Neural progenitor cell (in vitro differentiated cells): ENCODE measurements at regions not wholly inside any gene's neighbourhood (a gene's known extent, or its start where the extent isn't known, plus 50 kb on each side); places are given as distances from the start of the nearest gene placed in this dataset.

Source experiments
- DNase-seq: peaks from one replicate; pipeline ENCODE4 v3.0.0-alpha.2; 2016; ENCODE audit warnings: low spot score
- H2AFZ ChIP-seq: fragments of 200-600 bp; sonication (generic); replicated peaks from 2 replicates; pipeline ENCODE4 v1.6.1; 2016; ENCODE audit warnings: antibody characterized with exemption
- H3F3A ChIP-seq: fragments of 200-600 bp; sonication (generic); 2 replicates; pipeline ENCODE4 v1.6.1; 2016; ENCODE audit warnings: antibody characterized with exemption, low read depth
- H3K27ac ChIP-seq: fragments of 200-600 bp; sonication (generic); 2 replicates; pipeline ENCODE4 v1.5.1; 2016; ENCODE audit warnings: mild to moderate bottlenecking
- H3K27me3 ChIP-seq: fragments of 200-600 bp; sonication (generic); 2 replicates; pipeline ENCODE4 v1.6.1; 2016; ENCODE audit warnings: mild to moderate bottlenecking, moderate library complexity
- H3K36me3 ChIP-seq: fragments of 200-600 bp; sonication (generic); 2 replicates; pipeline ENCODE4 v1.5.1; 2016
- H3K4me1 ChIP-seq: fragments of 200-600 bp; sonication (generic); 2 replicates; pipeline ENCODE4 v1.6.1; 2016; ENCODE audit warnings: mixed run types
- H3K4me2 ChIP-seq: fragments of 200-600 bp; sonication (generic); 2 replicates; pipeline ENCODE4 v1.6.1; 2016
- H3K4me3 ChIP-seq: fragments of 200-600 bp; sonication (generic); 2 replicates; pipeline ENCODE4 v1.5.1; 2016
- H3K79me2 ChIP-seq: fragments of 200-600 bp; sonication (generic); 2 replicates; pipeline ENCODE4 v1.6.1; 2016; ENCODE audit warnings: low read depth
- H3K9ac ChIP-seq: fragments of 200-600 bp; sonication (generic); 2 replicates; pipeline ENCODE4 v1.6.1; 2016
- H3K9me3 ChIP-seq: fragments of 200-600 bp; sonication (generic); 2 replicates; pipeline ENCODE4 v1.5.1; 2016; ENCODE audit warnings: low read depth
- H4K20me1 ChIP-seq: fragments of 200-600 bp; sonication (generic); 2 replicates; pipeline ENCODE4 v1.6.1; 2016; ENCODE audit warnings: low read depth
- H3K27ac Mint-ChIP-seq: 3 replicates; pipeline ENCODE4 v1.8.0; 2021; ENCODE audit warnings: mixed read lengths
- H3K27me3 Mint-ChIP-seq: 2 replicates; pipeline ENCODE4 v1.8.0; 2022; ENCODE audit warnings: low read depth, mild to moderate bottlenecking, inconsistent platforms, moderate library complexity, mixed read lengths; ENCODE audit not compliant: insufficient read depth
- H3K36me3 Mint-ChIP-seq: 3 replicates; pipeline ENCODE4 v1.8.0; 2021; ENCODE audit warnings: mixed read lengths
- H3K4me1 Mint-ChIP-seq: 3 replicates; pipeline ENCODE4 v1.8.0; 2021; ENCODE audit warnings: mixed read lengths
- H3K4me3 Mint-ChIP-seq: 3 replicates; pipeline ENCODE4 v1.8.0; 2021; ENCODE audit warnings: mild to moderate bottlenecking, moderate library complexity, mixed read lengths
- H3K9me3 Mint-ChIP-seq: 3 replicates; pipeline ENCODE4 v1.8.0; 2020; ENCODE audit warnings: mixed read lengths
- EZH2 ChIP-seq: fragments of 200-600 bp; sonication (generic); IDR thresholded peaks from 2 replicates; pipeline ENCODE4 v1.6.1; 2017; ENCODE audit warnings: antibody characterized with exemption, mild to moderate bottlenecking, moderate library complexity
- EZH2phosphoT487 ChIP-seq: fragments of 200-600 bp; sonication (generic); IDR thresholded peaks from 2 replicates; pipeline ENCODE4 v1.6.1; 2017; ENCODE audit warnings: antibody characterized with exemption
- TF ChIP-seq, protein P1 (sequence below): fragments of 200-600 bp; sonication (generic); IDR thresholded peaks from 2 replicates; pipeline ENCODE4 v1.5.1; 2017; ENCODE audit warnings: antibody characterized with exemption, mild to moderate bottlenecking

DNA sequence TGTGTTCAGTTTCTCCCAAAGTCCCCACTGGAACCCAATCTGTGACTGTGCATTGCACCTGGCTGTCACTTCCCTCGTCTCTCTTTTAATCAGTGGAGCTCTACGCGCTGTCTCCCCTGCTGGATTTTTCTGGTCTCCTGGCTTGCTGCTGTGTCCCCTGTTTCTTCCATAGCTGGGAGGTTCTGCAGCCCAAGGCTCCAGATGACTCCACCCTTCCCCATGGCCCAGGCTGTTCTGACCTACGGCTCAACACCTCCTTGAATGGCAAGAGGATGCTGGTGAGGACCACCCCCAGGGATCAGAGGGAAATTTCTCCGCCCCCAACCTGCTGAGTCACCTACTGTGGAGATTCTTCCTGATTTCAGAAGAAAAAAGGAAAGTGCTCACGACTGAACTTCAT is 961.4 kb upstream of the ZNF722 start:
- Histone ChIP-seq H3K79me2 (no peaks in the 10 kb centered on the region), H3K9ac (no peak overlapping the region), H3K9me3 (peaks cover 73% of the 10 kb centered on the region), H3K4me1 (no peaks in the 10 kb centered on the region), H3K27me3 (no peaks in the 10 kb centered on the region), H3K36me3 (no peaks in the 10 kb centered on the region), H3F3A (no peaks in the 10 kb centered on the region), H3K27ac (no peak overlapping the region), H3K4me2 (no peak overlapping the region), H2AFZ (no peak overlapping the region), H3K4me3 (no peak overlapping the region), H4K20me1 (no peaks in the 10 kb centered on the region)
- no peak for TF ChIP-seq EZH2phosphoT487
- TF ChIP-seq EZH2: no peak
- TF ChIP-seq, protein P1, sequence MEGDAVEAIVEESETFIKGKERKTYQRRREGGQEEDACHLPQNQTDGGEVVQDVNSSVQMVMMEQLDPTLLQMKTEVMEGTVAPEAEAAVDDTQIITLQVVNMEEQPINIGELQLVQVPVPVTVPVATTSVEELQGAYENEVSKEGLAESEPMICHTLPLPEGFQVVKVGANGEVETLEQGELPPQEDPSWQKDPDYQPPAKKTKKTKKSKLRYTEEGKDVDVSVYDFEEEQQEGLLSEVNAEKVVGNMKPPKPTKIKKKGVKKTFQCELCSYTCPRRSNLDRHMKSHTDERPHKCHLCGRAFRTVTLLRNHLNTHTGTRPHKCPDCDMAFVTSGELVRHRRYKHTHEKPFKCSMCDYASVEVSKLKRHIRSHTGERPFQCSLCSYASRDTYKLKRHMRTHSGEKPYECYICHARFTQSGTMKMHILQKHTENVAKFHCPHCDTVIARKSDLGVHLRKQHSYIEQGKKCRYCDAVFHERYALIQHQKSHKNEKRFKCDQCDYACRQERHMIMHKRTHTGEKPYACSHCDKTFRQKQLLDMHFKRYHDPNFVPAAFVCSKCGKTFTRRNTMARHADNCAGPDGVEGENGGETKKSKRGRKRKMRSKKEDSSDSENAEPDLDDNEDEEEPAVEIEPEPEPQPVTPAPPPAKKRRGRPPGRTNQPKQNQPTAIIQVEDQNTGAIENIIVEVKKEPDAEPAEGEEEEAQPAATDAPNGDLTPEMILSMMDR: no peak
- no peak overlapping the region for H3K27ac Mint-ChIP-seq
- no peak overlapping the region for H3K4me3 Mint-ChIP-seq
- DNase-seq: no peak
- no peaks in the 10 kb centered on the region for H3K4me1 Mint-ChIP-seq
- H3K9me3 Mint-ChIP-seq: peaks cover 87% of the 10 kb centered on the region
- peaks cover 17% of the 10 kb centered on the region for H3K27me3 Mint-ChIP-seq
- peaks cover 5% of the 10 kb centered on the region for H3K36me3 Mint-ChIP-seq

DNA sequence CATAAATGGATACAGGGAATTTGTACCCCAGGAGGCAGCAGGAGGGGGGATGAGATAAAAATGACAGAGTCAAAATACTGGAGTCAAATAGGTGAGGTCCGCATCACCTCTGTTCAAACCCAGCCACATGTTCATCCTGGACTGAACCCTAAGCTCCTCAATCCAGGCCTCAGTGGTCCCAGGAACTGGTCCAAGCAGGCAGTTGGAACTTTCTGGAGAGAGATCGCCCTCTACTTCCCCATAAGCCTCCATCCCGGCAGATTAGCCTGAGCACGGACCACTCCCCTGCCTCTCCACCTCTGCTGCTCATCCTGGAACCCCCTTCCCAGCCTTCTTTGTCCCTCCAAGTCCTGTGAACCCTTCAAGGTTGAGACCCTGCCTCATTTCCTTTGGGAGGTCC is 959.7 kb upstream of the ZNF722 start:
- H3K27ac ChIP-seq: no peak overlapping the region
- TF ChIP-seq, protein P1: no peak
- TF ChIP-seq EZH2phosphoT487 (no peak), EZH2 (no peak)
- DNase-seq: no peak
- H3K36me3 ChIP-seq: no peaks in the 10 kb centered on the region
- no peaks in the 10 kb centered on the region for H3F3A ChIP-seq
- no peak overlapping the region for H2AFZ ChIP-seq
- no peaks in the 10 kb centered on the region for H3K27me3 ChIP-seq
- H3K4me3 Mint-ChIP-seq: no peak overlapping the region
- no peaks in the 10 kb centered on the region for H3K4me1 Mint-ChIP-seq
- no peaks in the 10 kb centered on the region for H3K79me2 ChIP-seq
- peaks cover 5% of the 10 kb centered on the region for H3K36me3 Mint-ChIP-seq
- no peak overlapping the region for H3K27ac Mint-ChIP-seq
- H3K9me3 ChIP-seq: peaks cover 69% of the 10 kb centered on the region
- H3K4me3 ChIP-seq: no peak overlapping the region
- H3K4me1 ChIP-seq: no peaks in the 10 kb centered on the region
- no peak overlapping the region for H3K9ac ChIP-seq
- H3K9me3 Mint-ChIP-seq: peaks cover 87% of the 10 kb centered on the region
- H4K20me1 ChIP-seq: no peaks in the 10 kb centered on the region
- H3K4me2 ChIP-seq: no peak overlapping the region
- peaks cover 15% of the 10 kb centered on the region for H3K27me3 Mint-ChIP-seq

DNA sequence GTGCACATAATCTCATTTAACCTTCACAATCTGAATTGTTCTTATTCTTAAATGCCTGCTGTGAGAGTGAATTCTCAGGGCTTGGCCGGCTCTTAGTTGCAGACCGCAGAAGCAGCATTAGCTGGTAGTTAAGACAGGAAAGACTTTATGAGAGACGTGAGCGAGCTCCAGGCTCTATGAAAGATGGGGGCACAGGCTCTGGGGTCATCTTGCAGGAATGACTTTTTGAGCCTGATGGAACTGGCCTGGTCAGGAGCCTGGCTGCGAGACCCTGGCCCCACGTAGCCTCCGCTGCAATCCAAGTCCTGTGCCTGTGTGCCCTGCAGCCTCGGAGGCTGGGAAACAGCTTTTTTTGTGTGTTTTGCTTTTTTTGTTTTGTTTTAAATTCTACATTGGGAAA is 958.8 kb upstream of the ZNF722 start:
- Histone ChIP-seq H3K27ac (no peak overlapping the region), H3K27me3 (no peaks in the 10 kb centered on the region), H3K9me3 (peaks cover 74% of the 10 kb centered on the region), H3K36me3 (no peaks in the 10 kb centered on the region), H3K9ac (no peak overlapping the region), H3K79me2 (no peaks in the 10 kb centered on the region), H3K4me3 (no peak overlapping the region), H3F3A (no peaks in the 10 kb centered on the region), H4K20me1 (no peaks in the 10 kb centered on the region), H3K4me2 (no peak overlapping the region), H3K4me1 (no peaks in the 10 kb centered on the region), H2AFZ (no peak overlapping the region)
- Mint-ChIP-seq H3K4me3 (no peak overlapping the region), H3K4me1 (no peaks in the 10 kb centered on the region), H3K36me3 (peaks cover 5% of the 10 kb centered on the region), H3K27me3 (peaks cover 15% of the 10 kb centered on the region), H3K27ac (no peak overlapping the region), H3K9me3 (peaks cover 81% of the 10 kb centered on the region)
- TF ChIP-seq, protein P1: no peak
- TF ChIP-seq EZH2phosphoT487: no peak
- no peak for TF ChIP-seq EZH2
- no peak for DNase-seq

DNA sequence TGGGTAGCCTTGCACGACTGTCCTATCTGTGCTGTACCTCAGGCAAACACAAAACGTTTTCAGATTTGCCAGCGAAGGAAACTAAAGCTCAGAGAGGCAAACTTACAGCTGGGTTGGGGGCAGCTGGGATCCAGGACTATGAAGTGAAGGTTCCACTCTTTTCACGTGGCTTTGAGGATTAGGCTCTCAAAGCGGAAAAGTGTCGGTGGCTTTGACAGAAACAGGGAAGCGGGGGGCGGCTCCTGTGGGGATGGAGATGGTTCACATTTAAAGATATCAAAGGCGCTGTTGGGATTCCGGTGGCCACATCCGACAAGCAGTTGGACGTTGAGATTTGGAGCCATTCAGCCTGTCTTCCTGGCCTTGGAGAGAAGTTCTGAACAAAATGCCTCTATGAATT is 958.3 kb upstream of the ZNF722 start:
- Mint-ChIP-seq H3K27me3 (peaks cover 15% of the 10 kb centered on the region), H3K9me3 (peaks cover 79% of the 10 kb centered on the region), H3K27ac (no peak overlapping the region), H3K36me3 (peaks cover 5% of the 10 kb centered on the region), H3K4me3 (peak overlapping the region; percentile 23), H3K4me1 (no peaks in the 10 kb centered on the region)
- no peak for DNase-seq
- H3K27ac ChIP-seq: no peak overlapping the region
- no peaks in the 10 kb centered on the region for H3K4me1 ChIP-seq
- no peaks in the 10 kb centered on the region for H3K27me3 ChIP-seq
- no peak overlapping the region for H3K9ac ChIP-seq
- no peaks in the 10 kb centered on the region for H3F3A ChIP-seq
- no peak overlapping the region for H3K4me2 ChIP-seq
- no peaks in the 10 kb centered on the region for H3K79me2 ChIP-seq
- H2AFZ ChIP-seq: no peak overlapping the region
- no peaks in the 10 kb centered on the region for H4K20me1 ChIP-seq
- H3K4me3 ChIP-seq: no peak overlapping the region
- H3K36me3 ChIP-seq: no peaks in the 10 kb centered on the region
- peaks cover 71% of the 10 kb centered on the region for H3K9me3 ChIP-seq
- TF ChIP-seq EZH2phosphoT487 (no peak), EZH2 (no peak)
- TF ChIP-seq, protein P1: no peak
